Activated CD8-positive, alpha-beta memory T cell treated with anti-CD3 and anti-CD28 coated beads, Interleukin-2, amount 10 ng/mL, durations not matched to agents 7 days and 5 days (primary cell): ENCODE measurements at regions not wholly inside any gene's neighbourhood (a gene's known extent, or its start where the extent isn't known, plus 50 kb on each side); places are given as distances from the start of the nearest gene placed in this dataset.
"Not testable (repeated sequence)": the region's sequence is repeated elsewhere in the genome, so short reads cannot be mapped to it uniquely, and the experiment has no call there.

ENCODE experiments used
- ATAC-seq: fragments of 150-1000 bp; cut with Tn5 transposase; one replicate; pipeline ENCODE4 v1.10.0; 2021; ENCODE audit warnings: moderate library complexity
- CTCF ChIA-PET: fragments of 350-600 bp; sonication (Branson Sonifier 250); formaldehyde crosslinking; loops from one replicate; lab custom pipeline; 2021; ENCODE audit warnings: antibody characterized with exemption; lab: Charles Lee
- DNase-seq: peaks from one replicate; pipeline ENCODE4 v3.0.0-alpha.2; 2020
- H3K27ac Mint-ChIP-seq: one replicate; pipeline ENCODE4 v1.8.0; 2021; ENCODE audit warnings: mild to moderate bottlenecking, mixed read lengths
- H3K27me3 Mint-ChIP-seq: one replicate; pipeline ENCODE4 v1.8.0; 2021; ENCODE audit warnings: mixed read lengths
- H3K36me3 Mint-ChIP-seq: one replicate; pipeline ENCODE4 v1.8.0; 2021; ENCODE audit warnings: mild to moderate bottlenecking, mixed read lengths
- H3K4me1 Mint-ChIP-seq: one replicate; pipeline ENCODE4 v1.8.0; 2021; ENCODE audit warnings: mixed read lengths
- H3K4me3 Mint-ChIP-seq: one replicate; pipeline ENCODE4 v1.8.0; 2021; ENCODE audit warnings: mild to moderate bottlenecking, moderate library complexity, mixed read lengths
- H3K9me3 Mint-ChIP-seq: one replicate; pipeline ENCODE4 v1.8.0; 2022; ENCODE audit warnings: low read depth, mixed read lengths

DNA sequence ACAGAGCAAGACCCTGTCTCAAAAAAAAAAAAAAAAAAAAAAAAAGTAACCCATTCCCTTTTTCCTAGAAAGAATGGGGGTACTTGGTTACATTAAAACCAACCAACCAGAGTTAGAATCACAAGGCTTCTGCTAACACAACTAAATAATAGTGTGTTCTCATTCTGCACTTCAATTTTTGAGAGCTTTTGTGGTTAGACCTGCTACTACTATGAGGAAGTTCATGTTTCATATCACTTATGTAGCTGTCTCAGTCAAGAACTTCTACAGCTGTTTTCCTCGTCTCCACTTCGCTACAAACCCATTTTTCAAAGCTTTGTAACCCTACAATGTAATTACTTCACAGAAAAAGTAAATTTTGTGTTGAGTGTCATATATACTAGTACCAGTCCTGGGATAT lies 58.3 kb downstream of the PDHA2 start:
- H3K27ac Mint-ChIP-seq = no peak overlapping the region
- no peaks in the 10 kb centered on the region for H3K27me3 Mint-ChIP-seq
- H3K4me3 Mint-ChIP-seq = no peak overlapping the region
- DNase-seq (no peak), ATAC-seq (no peak)
- H3K9me3 Mint-ChIP-seq = peaks cover 4% of the 10 kb centered on the region
- CTCF ChIA-PET = no interaction called here
- no peaks in the 10 kb centered on the region for H3K4me1 Mint-ChIP-seq
- H3K36me3 Mint-ChIP-seq = no peaks in the 10 kb centered on the region

DNA sequence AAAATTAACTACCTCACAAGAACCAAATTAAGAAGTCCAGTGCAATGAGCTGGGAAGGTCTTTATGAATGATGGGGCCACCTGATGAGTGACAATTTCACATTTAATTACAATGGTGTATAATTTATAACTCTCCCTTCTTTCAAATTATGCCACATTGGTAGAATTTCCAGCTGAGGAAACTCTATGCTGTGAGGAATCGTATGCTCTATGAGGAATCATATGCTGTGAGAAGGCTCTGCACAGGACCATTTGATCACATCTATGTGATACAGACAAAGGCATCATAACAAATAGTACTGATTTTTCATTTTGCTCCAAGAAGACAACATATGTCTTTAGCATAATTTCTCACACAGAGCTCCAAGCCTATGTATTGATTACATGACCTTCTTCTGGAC lies 69.3 kb downstream of the PDHA2 start:
- Mint-ChIP-seq H3K4me1 (no peaks in the 10 kb centered on the region), H3K27me3 (no peaks in the 10 kb centered on the region), H3K9me3 (peaks cover 2% of the 10 kb centered on the region), H3K36me3 (no peaks in the 10 kb centered on the region), H3K27ac (no peak overlapping the region), H3K4me3 (no peak overlapping the region)
- DNase-seq (no peak), ATAC-seq (no peak)
- CTCF ChIA-PET = no interaction called here

DNA sequence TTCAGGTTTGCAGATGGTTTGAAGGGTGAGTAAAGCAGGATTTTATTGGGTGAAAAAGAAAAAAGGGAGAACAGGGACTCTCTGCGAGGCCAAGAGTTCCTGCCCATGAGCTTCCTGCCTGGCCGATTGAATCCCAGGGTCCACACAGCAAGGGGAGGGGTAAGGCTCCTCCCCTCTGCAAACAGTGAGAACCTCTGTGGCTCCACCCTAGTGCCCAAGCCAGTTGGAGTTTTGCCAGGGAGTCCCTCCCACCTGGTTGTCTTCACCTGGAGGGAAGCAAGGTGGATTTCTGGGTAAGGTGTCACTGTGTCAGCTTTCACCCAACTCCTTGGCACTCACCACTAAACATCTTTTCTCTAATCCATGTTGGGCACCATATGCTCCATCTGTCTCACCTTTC lies 70.9 kb downstream of the PDHA2 start:
- no peak overlapping the region for H3K27ac Mint-ChIP-seq
- no peaks in the 10 kb centered on the region for H3K4me1 Mint-ChIP-seq
- DNase-seq (no peak), ATAC-seq (no peak)
- H3K9me3 Mint-ChIP-seq = peaks cover 2% of the 10 kb centered on the region
- no peaks in the 10 kb centered on the region for H3K27me3 Mint-ChIP-seq
- H3K36me3 Mint-ChIP-seq = no peaks in the 10 kb centered on the region
- no peak overlapping the region for H3K4me3 Mint-ChIP-seq
- CTCF ChIA-PET = no interaction called here

DNA sequence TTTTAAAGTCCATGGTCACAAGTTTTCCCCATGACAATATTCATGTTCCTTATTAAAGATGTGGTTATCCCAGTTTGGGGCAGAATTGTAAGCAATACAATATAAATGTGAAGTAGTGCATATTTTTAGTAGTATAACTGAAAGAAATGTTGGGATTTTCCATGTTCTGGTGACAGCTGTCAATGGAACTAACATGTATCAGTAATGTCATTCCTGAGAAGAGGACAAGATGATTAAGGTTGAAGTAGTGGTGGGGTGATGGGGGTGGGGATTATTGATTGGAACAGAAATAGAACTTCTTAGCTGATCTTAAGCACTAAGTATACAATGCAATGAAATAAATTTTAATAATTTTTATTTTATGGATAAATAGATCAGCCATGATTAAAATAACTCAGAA lies 81.6 kb downstream of the PDHA2 start:
- no peaks in the 10 kb centered on the region for H3K27me3 Mint-ChIP-seq

DNA sequence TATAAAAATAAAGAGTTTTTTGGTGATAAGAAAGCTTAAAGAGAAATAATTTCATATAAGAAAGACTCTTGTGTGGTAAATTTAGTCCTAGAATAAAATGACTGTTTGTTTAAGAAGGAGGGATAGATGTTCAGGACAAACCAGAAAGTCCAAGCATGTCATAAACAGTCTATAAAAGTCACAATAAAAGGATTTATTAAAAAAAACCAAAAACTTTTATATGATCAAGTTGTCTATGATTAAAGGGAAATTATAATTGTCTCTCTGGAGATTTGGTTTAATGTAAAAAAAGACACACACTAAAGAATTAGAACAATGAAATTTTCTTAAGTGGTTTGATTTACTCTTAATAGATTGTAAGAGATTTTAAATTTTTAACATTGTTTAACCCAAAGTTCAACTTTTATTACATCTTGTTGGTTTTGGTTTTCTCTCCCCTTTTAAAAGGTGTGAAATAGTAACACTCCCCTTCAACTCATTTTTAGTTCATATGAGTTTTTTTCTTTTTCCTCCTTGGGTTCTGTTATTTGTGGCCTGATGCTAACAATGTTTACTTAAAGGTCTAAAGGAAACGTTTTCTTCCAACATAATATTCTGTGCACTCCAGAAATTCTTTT lies 89.7 kb downstream of the PDHA2 start:
- DNase-seq (no peak), ATAC-seq (no peak)
- Mint-ChIP-seq H3K4me3 (no peak overlapping the region), H3K4me1 (no peaks in the 10 kb centered on the region), H3K27ac (no peak overlapping the region), H3K9me3 (peaks cover 8% of the 10 kb centered on the region), H3K36me3 (no peaks in the 10 kb centered on the region), H3K27me3 (no peaks in the 10 kb centered on the region)
- CTCF ChIA-PET = no interaction called here

More for the DNA sequence above, 81.6 kb downstream of the PDHA2 start:
- DNase-seq (no peak), ATAC-seq (no peak)
- H3K4me1 Mint-ChIP-seq = no peaks in the 10 kb centered on the region
- H3K9me3 Mint-ChIP-seq = peaks cover under 1% of the 10 kb centered on the region
- no peaks in the 10 kb centered on the region for H3K36me3 Mint-ChIP-seq
- no peak overlapping the region for H3K4me3 Mint-ChIP-seq
- CTCF ChIA-PET = no interaction called here
- no peak overlapping the region for H3K27ac Mint-ChIP-seq

DNA sequence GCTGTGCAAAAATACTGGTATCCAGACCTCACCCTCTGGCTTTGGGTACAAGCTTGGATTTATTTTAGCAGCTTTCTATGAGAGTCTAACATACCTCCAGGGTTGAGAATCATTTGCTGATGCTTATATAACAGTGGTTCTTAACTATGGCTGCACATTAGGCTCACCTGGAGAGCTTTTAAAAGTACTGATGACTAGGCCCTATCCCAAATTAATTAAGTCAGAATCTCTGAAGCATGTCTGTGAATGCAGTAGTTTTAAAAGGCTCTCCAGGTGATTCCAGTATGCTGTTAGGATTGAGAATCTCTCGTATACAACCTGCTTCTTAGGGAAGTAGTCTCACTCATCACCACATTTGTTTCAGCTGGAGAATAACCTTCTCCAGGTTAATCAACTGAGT lies 99.2 kb downstream of the PDHA2 start:
- Mint-ChIP-seq H3K4me3 (no peak overlapping the region), H3K27ac (no peak overlapping the region), H3K4me1 (no peaks in the 10 kb centered on the region), H3K36me3 (no peaks in the 10 kb centered on the region), H3K9me3 (no peaks in the 10 kb centered on the region), H3K27me3 (no peaks in the 10 kb centered on the region)
- no peak for DNase-seq
- ATAC-seq = no peak
- CTCF ChIA-PET = no interaction called here

DNA sequence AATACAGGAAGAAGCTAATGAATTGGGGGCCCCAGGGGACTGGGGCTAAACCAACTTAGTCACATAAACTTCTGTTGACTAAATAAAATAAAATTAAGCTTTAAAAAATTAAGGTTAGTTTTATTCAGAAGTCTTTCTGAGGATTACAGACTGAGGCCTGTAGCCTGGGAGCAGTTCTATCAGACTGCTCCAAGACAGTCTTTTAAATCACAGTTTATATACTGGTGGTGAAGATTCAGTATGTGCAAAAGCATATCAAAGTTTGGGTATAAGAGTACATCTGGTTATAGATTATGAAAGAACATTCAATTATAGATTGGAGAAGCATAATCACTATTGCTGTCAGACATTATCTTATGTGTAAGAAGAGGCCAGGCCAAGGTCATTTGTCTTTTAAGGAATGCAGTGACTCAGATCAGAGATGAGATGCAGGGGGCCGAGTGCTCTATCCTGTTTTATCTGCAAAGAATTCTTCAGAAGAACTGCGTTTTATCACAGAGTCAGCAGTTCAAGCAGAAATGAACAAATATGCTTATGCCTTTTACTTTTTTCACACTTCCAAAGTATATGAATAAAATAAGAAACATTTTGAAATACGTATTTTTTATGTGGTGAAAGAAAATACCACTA lies 109.4 kb downstream of the PDHA2 start:
- Mint-ChIP-seq H3K36me3 (no peaks in the 10 kb centered on the region), H3K4me1 (no peaks in the 10 kb centered on the region), H3K9me3 (no peaks in the 10 kb centered on the region), H3K4me3 (no peak overlapping the region), H3K27me3 (no peaks in the 10 kb centered on the region), H3K27ac (no peak overlapping the region)
- no peak for ATAC-seq
- CTCF ChIA-PET = no interaction called here
- DNase-seq = no peak

DNA sequence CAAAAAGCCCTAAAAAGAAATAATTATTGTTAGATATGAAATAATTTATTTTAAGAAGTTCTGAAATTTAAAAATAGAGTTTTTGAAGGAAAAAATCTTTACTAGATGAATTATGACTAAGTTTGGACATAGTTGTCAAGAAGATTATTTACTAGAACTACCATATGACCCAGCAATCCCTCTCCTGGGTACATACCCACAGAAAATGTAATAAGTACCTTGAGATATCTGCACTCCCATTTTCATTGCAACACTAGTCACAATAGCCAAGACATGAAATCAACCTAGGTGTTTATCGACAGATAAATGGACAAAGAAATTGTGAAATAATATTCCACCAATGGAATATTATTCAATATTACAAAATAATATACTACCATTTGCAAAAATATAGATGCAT lies 109.9 kb downstream of the PDHA2 start:
- no peaks in the 10 kb centered on the region for H3K36me3 Mint-ChIP-seq
- CTCF ChIA-PET = no interaction called here

DNA sequence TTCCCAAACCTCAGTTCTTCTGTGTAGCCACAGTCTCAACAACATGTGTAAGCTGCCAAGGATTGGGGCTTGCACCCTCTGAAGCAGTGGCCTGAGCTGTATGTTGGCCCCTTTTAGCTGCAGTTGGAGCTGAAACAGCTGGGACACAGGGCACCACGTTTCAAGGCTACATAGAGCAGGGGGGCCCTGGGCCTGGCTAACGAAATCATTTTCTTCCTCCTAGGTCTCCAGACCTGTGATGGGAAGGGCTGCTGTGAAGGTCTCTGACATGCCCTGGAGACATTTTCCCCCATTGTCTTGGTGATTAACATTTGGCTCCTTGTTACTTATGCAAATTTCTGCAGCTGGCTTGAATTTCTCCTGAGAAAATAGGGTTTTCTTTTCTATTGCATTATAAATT lies 112.6 kb downstream of the PDHA2 start:
- DNase-seq, ATAC-seq, H3K27me3 Mint-ChIP-seq, H3K36me3 Mint-ChIP-seq, H3K9me3 Mint-ChIP-seq, CTCF ChIA-PET, H3K4me3 Mint-ChIP-seq, H3K27ac Mint-ChIP-seq, H3K4me1 Mint-ChIP-seq: not testable (repeated sequence)

More for the DNA sequence above, 109.9 kb downstream of the PDHA2 start:
- DNase-seq (no peak), ATAC-seq (no peak)
- no peak overlapping the region for H3K27ac Mint-ChIP-seq
- H3K4me1 Mint-ChIP-seq = no peaks in the 10 kb centered on the region
- H3K4me3 Mint-ChIP-seq = no peak overlapping the region
- H3K9me3 Mint-ChIP-seq = peaks cover 2% of the 10 kb centered on the region
- H3K27me3 Mint-ChIP-seq = no peaks in the 10 kb centered on the region

DNA sequence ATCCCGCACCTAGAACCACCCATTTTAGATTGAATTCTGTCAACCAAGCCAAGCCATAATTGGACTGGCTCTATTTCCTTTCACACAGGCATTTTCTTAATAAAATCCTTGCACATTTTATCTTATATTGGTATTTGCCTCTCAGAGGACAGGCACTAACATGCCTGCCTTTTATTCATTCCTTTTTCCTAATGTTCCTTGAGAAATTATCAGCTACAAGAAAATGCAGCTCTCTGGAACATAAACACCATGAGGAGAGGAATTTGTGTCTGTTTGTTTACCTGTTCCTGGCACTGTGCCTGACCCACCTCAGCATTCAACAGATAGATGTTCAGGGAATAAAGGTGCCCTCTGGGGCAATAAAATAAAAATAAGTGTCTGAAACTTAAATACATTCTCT lies 116.2 kb downstream of the PDHA2 start:
- H3K27me3 Mint-ChIP-seq = no peaks in the 10 kb centered on the region
- CTCF ChIA-PET = no interaction called here
- no peak for DNase-seq
- no peaks in the 10 kb centered on the region for H3K36me3 Mint-ChIP-seq
- no peak for ATAC-seq
- no peak overlapping the region for H3K4me3 Mint-ChIP-seq
- peaks cover 2% of the 10 kb centered on the region for H3K9me3 Mint-ChIP-seq
- no peaks in the 10 kb centered on the region for H3K4me1 Mint-ChIP-seq
- H3K27ac Mint-ChIP-seq = no peak overlapping the region

DNA sequence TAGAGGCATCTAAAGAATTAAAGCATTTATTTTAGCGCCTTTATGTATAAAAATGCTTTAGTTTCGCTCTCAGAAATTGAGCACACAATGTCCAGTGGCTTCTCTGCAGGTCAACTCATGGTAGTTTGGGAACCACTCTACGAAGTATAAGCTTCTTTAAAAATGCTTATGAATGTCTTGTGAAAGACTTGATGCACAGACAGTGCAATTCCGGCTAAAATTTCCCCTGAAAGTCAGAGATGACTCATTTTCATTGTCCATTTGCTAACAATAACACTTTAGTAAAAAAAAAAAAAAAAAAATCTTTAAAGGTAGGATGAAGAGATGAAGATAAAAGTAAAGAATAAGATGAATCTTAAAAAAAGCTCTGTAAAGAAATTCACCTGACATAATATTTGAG lies 117.2 kb downstream of the PDHA2 start:
- Mint-ChIP-seq H3K27me3 (no peaks in the 10 kb centered on the region), H3K4me1 (no peaks in the 10 kb centered on the region), H3K27ac (no peak overlapping the region), H3K9me3 (peaks cover 2% of the 10 kb centered on the region), H3K4me3 (no peak overlapping the region), H3K36me3 (no peaks in the 10 kb centered on the region)
- DNase-seq (no peak), ATAC-seq (no peak)
- CTCF ChIA-PET = no interaction called here

DNA sequence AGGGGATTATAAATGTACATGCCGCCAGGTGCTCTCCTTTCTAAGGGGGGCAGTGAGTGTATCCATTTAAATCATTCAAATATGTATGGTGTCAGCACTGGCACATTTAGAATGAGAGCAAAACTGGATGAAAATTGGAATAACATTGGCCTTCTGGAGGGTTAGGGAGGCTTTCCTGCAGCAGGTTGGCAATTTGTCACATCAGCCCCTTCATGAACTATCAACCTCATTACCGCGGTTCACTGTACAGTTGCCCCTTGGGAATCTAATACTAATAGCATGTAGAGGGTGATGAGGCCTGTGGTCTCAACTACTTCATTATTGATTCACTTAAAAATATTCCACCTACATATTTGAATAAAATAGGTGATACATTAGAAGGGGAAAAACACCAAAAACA lies 117.9 kb downstream of the PDHA2 start:
- Mint-ChIP-seq H3K27me3 (no peaks in the 10 kb centered on the region), H3K9me3 (peaks cover 2% of the 10 kb centered on the region), H3K4me1 (no peaks in the 10 kb centered on the region), H3K4me3 (no peak overlapping the region), H3K27ac (no peak overlapping the region), H3K36me3 (no peaks in the 10 kb centered on the region)
- DNase-seq (no peak), ATAC-seq (no peak)
- CTCF ChIA-PET = no interaction called here

DNA sequence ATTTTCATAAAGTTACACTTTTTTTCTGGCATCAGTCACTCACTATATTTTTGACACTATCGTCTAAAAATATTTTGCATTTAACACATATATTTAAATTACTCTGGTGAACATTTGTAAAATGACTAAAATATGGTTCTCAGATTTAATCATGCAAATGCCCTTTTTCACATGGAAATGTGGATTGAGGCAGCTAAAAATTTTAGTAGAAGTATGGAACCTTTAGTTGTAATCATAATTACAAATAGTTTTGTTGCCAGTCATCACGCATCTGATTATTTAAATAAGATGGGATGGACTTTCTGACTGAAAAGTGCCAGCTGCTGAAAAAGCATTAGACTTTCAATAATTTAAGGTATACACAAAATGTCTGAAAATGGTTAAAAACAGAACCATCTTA lies 119.3 kb downstream of the PDHA2 start:
- H3K27ac Mint-ChIP-seq = no peak overlapping the region
- peaks cover 2% of the 10 kb centered on the region for H3K9me3 Mint-ChIP-seq
- no peak for ATAC-seq
- CTCF ChIA-PET = no interaction called here
- DNase-seq = no peak
- no peaks in the 10 kb centered on the region for H3K36me3 Mint-ChIP-seq
- H3K4me3 Mint-ChIP-seq = no peak overlapping the region
- no peaks in the 10 kb centered on the region for H3K27me3 Mint-ChIP-seq
- no peaks in the 10 kb centered on the region for H3K4me1 Mint-ChIP-seq

DNA sequence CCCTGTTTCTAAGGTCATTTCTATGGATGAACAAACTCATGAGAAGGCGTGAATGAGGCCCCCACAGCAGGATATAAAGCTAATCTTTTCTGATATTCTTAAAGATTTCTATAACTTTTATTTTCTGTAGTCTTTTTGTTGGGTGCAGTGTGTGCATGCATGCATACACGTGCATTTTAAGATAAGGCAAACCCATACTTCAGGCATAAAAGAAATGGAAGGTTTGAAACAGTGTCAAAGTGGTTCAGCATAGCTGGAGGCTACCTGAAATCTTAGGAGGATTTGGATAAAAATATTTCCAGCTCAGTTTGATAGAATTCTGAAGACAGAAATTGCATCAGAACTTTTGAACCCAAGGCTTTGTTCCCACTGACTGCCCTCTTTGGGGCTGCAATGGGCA lies 119.7 kb downstream of the PDHA2 start:
- Mint-ChIP-seq H3K27ac (no peak overlapping the region), H3K4me1 (no peaks in the 10 kb centered on the region), H3K4me3 (no peak overlapping the region), H3K36me3 (no peaks in the 10 kb centered on the region), H3K27me3 (no peaks in the 10 kb centered on the region), H3K9me3 (peaks cover 2% of the 10 kb centered on the region)
- CTCF ChIA-PET = no interaction called here
- DNase-seq (no peak), ATAC-seq (no peak)
